ENCODE measurements at regions not wholly inside any gene's neighbourhood (a gene's known extent, or its start where the extent isn't known, plus 50 kb on each side); places are given as distances from the start of the nearest gene placed in this dataset.

DNA sequence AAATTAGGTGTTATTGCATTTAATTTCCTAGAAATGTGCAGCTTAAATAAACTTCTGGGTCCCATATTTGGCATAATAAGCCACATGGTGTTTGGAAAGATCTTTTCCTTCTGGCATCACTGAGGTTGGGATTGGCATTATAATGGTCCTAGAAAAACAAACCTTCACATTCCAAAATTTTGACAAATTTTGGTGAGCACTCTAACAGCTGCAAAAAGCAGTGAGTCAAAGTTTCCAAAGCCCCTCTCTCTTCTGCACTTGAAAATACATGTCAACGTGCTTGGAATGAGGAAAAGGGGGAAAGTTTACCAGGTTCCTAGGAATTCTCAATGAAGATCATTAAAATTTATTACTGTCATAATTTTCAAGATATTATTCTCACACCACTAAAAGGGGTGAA is 77.8 kb upstream of the STK17B start:
- DNase-seq (ENCODE audit: low read depth): no peak

DNA sequence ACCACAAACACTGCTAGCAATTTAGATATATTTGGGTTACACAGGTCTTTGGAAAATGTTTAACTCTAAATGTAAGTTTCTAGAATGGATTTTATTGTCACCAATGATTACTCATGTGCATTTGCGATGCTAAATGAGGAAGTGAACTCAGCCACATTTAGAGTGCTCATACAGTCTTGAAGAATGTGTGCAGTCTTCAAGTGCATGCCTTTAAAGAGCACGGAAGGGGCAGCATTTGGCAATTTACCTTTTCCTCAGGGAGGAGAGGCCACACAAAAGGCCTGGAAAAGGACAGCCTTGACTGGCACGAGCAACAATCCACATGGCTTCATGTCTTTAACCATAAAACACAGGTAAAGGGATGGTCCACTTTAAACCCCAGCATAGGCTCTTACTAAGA is 78.5 kb upstream of the STK17B start:
- no peak for DNase-seq (ENCODE audit: low read depth)

- no peak for DNase-seq (ENCODE audit: low read depth)
Observed at GRCh38 chr2:196251132-196251531, 79.8 kb upstream of the STK17B start.

GRCh38 chr2:196252408-196253115 is 81.2 kb upstream of the STK17B start:
- DNase-seq (ENCODE audit: low read depth): no peak

- no peak for DNase-seq (ENCODE audit: low read depth)
Observed at GRCh38 chr2:196253116-196253480, 81.7 kb upstream of the STK17B start.

- no peak for DNase-seq (ENCODE audit: low read depth)
Observed at GRCh38 chr2:196256585-196256984, 85.2 kb upstream of the STK17B start.

DNA sequence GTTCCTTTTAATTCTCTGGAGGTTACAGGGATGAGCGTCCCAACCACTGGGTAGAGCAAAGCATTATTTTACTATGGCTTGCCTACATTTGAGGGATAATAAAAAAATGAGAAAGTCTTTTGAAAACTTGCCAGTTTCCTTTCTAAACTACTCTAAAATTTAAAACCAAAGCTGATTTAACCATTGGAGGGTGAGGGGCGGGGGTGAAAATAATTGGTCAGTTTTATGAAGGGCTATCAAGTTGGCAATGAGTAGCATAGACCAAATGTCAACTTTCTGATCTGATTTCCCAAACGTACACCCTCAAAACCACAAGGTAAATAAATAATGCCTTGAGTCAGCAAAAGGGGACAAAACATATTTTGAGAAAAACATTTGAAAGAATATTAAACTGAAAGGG is 85.7 kb upstream of the STK17B start:
- no peak for DNase-seq (ENCODE audit: low read depth)

GRCh38 chr2:196258407-196258806 is 87.0 kb upstream of the STK17B start:
- no peak for DNase-seq (ENCODE audit: low read depth)

GRCh38 chr2:196259507-196260481 is 88.4 kb upstream of the STK17B start:
- no peak for DNase-seq (ENCODE audit: low read depth)

GRCh38 chr2:196260546-196260945 is 89.2 kb upstream of the STK17B start:
- no peak for DNase-seq (ENCODE audit: low read depth)

GRCh38 chr2:196262606-196263005 is 91.2 kb upstream of the STK17B start:
- DNase-seq (ENCODE audit: low read depth): no peak

DNA sequence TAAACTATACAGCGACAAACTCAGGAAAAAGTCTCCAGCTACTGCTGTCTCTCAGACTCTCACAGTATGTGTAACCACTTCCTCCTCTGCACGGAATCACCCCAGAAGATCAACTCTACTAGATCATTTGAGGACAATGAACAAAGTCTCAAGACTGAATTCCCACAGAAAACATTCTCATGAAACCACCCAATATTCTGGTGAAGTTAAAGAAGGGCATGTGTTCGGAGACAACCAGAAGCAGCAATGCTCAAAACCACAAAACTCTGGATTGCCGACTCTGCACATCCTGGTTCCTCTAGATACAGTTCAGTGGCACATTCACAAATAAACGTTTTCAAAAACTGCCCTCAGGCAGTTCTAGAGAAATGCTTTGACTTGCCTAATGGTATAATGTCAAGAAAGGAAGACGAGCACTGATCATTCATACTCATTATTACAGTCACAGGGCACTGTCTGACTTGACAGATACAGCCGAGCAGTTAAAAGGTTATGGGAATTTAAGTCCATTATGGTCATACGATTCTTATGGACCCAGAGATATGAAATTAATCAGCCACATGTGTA is 91.9 kb upstream of the STK17B start:
- DNase-seq (ENCODE audit: low read depth): no peak

DNA sequence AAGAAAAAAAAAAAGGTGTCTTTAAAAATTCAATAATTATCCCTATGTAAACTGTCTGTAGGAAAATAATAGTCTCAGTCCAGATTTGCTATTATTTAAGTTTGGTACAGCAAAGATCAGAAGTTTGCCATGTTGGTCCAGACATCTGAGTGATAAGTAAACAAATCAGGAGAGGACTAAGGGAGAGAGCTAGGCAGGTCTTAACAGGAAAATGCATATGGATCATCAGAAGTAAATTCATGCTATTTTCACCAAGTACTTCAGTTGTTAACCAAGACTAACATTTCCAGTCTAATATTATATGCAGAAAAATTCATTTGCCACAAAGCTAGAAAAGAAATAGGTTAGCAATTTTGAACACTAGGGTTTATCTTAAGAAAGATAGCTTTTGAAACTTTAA is 95.0 kb upstream of the STK17B start:
- no peak for DNase-seq (ENCODE audit: low read depth)

GRCh38 chr2:196266855-196267254 is 95.5 kb upstream of the STK17B start:
- no peak for DNase-seq (ENCODE audit: low read depth)

DNA sequence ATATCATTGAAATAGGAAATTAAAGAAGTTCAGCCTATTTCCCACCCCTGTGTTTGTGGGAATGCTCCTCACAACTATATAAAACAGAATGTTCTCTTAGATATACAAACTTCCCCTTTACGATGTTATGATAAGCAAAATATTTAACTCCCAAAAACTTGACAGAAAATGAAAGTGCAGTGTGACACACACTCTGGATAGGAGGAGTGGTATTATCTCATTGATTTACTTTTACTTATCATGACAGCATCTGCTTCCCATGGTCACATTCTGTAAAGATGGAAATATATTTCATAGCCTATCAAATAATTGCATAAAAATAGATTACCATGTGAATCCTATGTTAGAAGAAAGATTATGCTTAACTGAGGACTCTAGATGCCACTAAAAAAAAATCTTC is 96.6 kb upstream of the STK17B start:
- DNase-seq (ENCODE audit: low read depth): no peak

DNA sequence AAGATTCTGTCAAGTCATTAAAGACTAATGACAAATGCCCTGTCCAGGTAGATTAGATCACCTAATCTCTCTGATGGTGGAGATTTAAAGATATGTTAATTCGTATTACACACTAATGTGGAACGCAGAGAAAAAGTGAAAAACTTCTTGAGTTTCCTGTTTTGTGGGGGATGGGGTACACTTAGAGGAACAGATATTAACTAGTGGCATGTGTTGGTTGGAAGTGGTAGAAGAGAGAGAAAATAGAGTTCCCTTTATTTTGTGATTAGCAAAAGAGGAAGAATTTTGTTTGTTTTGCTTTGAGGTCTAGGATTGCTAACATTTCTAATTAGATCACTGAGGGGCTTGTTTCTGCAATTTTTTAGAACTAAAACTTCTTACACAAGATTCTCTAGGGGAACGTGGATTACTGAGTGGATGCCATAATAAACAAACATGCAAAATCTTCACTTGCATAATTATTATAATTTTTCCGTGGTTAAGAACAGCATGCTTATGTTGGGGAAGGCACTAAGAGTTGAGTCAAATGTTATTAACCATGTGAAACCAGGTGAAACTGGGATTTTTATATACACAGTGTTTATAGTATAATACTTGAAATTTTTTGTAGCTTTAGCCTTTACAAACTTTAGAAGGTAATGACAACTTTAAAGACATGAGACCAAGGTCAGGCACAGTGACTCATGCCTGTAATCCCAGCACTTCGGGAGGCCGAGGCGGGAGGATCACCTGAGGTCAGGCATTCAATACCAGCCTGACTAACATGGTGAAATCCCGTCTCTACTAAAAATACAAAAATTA is 97.4 kb upstream of the STK17B start:
- no peak for DNase-seq (ENCODE audit: low read depth)

DNA sequence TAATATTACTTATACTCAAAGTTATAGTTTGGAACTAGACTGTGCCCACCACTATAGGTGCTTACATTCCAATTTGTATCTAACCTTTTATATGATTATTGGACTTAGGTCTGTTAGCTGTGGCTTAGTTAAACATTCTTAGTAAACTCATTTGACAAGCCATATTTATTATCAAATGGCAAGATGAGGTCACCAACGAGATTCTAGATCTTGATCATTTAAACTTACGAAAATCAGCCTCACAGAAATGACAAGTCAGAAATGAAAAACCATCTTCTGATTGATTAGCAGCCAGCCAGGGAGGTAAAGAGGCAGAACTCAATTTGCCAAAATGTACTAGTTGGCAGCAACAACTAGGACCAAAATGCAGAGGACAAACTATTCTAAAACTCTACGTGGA is 100.4 kb upstream of the STK17B start:
- DNase-seq (ENCODE audit: low read depth): no peak

DNA sequence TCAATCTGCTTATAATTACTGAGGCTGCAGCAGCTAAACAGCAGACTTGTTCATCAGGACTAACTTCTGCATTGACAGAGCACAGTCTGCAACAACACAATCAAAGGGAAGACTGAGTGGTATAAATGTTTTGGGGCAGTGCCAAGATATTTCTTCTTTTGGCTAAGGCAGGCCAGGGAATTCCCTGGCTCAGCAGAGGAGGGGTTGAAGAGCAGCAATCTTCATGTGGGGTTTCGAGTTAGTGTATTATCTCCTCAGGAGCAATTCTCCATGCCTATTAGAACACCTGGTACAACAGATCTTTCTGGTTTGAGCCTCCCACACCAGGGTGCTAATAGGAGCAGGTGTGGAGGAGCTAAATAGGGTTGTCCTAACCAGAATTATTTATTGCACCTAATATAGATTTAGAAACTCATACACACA is 103.0 kb upstream of the STK17B start:
- no peak for DNase-seq (ENCODE audit: low read depth)

DNA sequence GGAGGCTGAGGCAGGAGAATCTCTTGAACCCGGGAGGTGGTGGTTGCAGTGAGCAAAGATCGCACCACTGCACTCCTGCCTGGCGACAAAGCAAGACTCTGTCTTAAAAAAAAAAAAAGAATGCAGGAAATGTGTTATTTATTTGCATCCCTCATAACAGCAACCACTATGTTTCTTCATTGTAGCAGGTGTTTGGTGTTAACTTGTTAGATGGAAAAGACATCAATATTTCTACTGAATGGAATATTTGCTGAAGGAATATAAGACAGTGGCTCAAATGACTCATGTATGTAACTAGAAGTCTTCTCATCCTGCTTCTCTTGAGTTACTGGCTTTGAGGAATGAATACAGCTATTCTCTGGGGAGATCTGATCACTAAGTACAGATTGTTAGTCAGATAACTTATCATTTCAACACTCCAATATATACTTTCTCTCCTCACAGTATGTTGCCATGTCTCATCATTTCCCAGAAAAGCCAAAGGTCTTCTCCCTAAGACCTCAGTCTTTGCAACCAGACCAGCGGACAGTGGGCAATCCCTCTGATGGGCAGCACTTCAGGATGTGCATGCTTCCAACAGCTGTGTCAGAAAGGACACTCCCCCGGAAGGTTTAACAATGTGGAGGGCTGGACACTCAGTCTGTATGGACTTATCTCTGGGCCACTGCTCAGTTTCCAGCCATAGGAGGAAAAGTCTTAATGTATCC is 104.4 kb upstream of the STK17B start:
- no peak for DNase-seq (ENCODE audit: low read depth)

DNA sequence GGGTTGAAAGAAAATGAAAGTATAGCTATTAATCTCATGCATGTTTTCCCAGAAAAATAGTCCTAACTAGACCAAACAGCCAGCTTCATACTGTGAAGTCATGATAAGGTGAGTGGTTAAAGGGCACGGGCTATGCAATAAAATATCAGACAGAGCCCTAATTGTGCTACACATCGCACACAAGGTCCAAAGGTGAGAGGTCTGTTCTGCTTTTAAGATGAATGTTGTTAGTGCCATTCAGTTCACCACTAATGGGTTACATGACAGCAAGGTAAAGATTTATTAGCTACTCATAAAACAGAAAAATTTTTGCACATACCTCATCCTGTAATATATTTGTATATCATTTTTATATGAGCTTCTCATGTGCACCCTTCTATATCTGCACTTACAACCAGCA is 105.0 kb upstream of the STK17B start:
- no peak for DNase-seq (ENCODE audit: low read depth)

DNA sequence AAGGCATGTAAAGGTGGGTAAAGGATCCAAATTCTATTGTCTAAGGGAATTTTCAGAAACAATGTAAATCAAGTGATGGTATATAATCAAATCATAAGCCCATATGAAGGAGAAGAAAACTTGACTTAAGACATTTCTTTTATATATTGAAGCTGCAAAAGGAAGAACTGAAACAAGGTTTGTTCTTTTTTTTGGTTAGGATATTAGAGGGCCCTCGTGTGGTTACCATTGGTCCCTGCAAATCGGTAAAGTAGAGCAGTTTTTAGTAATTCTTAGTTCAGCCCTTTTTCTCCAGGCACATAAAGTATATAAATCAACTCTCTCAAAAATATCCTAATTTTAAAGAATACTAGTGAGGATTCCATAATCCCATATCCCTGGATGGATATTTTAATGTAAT is 105.6 kb upstream of the STK17B start:
- DNase-seq (ENCODE audit: low read depth): no peak

- no peak for DNase-seq (ENCODE audit: low read depth)
Observed at GRCh38 chr2:196278491-196278911, 107.1 kb upstream of the STK17B start.

Measured in stimulated activated CD8-positive, alpha-beta memory T cell treated with anti-CD3 and anti-CD28 coated beads, Interleukin-15, amount 100 ng/mL, for 1 hour (primary cell).